ENCODE measurements at regions not wholly inside any gene's neighbourhood (a gene's known extent, or its start where the extent isn't known, plus 50 kb on each side); places are given as distances from the start of the nearest gene placed in this dataset.

DNA sequence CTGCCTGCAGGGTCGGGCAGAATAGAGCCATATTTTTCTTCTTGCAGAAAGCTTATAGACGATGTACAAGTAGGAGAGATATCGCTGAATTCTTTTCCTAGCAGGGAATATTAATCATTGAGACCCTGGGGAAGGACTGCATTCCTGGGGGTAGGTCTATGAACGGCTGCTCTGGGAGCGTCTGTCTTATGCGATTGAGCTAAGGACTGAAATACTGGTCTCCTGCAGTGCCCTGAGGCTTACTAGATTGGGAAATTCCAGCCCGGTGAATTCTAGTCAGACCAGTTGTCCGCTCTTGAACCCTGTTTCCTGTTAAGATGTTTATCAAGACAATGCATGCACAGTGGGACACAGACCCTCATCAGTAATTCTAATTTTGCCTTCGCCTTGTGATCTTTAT is 59.8 kb upstream of the UBAC2 start:
- TF ChIP-seq CTCF (IDR thresholded peaks at IDR 0.05; ENCODE audit: low read depth, low read length), result no peak
- TF ChIP-seq EZH2phosphoT487 (IDR thresholded peaks at IDR 0.05; ENCODE audit: low read depth), result no peak
- Histone ChIP-seq H3K4me2 (ENCODE audit: low read length) (no peak overlapping the region), H3K9ac (ENCODE audit: low read length) (no peak overlapping the region), H3K27me3 (ENCODE audit: low read depth, low read length) (peaks cover 13% of the 10 kb centered on the region; the same call in 1 of the 2 replicates), H4K20me1 (ENCODE audit: insufficient read depth, low read length) (no peaks in the 10 kb centered on the region), H3K4me3 (ENCODE audit: low read length) (no peak overlapping the region), H2AFZ (ENCODE audit: low read depth, low read length) (no peak overlapping the region), H3K36me3 (replicated peaks; ENCODE audit: low read depth, low read length) (no peaks in the 10 kb centered on the region), H3K79me2 (ENCODE audit: low read length) (no peaks in the 10 kb centered on the region), H3K4me1 (ENCODE audit: low read length) (no peaks in the 10 kb centered on the region), H3K27ac (ENCODE audit: low read length) (no peak overlapping the region), H3K9me3 (ENCODE audit: insufficient read depth, low read length) (no peaks in the 10 kb centered on the region)

GRCh38 chr13:99143904-99144303 is 56.8 kb upstream of the UBAC2 start:
- Histone ChIP-seq H3K79me2 (ENCODE audit: low read length) (no peaks in the 10 kb centered on the region), H3K9me3 (ENCODE audit: insufficient read depth, low read length) (no peaks in the 10 kb centered on the region), H3K9ac (ENCODE audit: low read length) (no peak overlapping the region), H3K27me3 (ENCODE audit: low read depth, low read length) (peaks cover 7% of the 10 kb centered on the region; the same call in 1 of the 2 replicates), H3K4me1 (ENCODE audit: low read length) (no peaks in the 10 kb centered on the region), H3K4me2 (ENCODE audit: low read length) (no peak overlapping the region), H3K27ac (ENCODE audit: low read length) (no peak overlapping the region), H3K4me3 (ENCODE audit: low read length) (no peak overlapping the region), H2AFZ (ENCODE audit: low read depth, low read length) (no peak overlapping the region), H4K20me1 (ENCODE audit: insufficient read depth, low read length) (no peaks in the 10 kb centered on the region), H3K36me3 (replicated peaks; ENCODE audit: low read depth, low read length) (no peaks in the 10 kb centered on the region)
- TF ChIP-seq CTCF (IDR thresholded peaks at IDR 0.05; ENCODE audit: low read depth, low read length), result no peak
- no peak for TF ChIP-seq EZH2phosphoT487 (IDR thresholded peaks at IDR 0.05; ENCODE audit: low read depth)

DNA sequence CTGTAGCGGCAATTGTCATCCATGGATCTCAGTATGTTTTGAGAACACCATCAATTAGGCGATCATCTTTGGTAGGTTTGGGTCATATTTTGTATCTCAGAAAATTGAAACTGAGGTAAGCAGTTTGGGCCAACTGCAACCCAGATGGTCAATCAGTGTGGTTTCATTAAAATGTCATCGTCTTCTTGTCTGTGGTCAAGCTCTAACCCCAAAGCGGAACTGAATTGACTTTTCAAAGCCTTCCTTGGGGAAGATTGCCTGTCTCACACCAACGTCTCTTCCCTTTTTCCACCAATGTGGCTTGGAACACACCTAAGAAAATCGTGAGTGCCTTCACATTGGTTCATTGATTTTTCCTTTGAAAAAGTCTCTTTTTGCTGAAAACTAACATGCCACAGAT is 56.3 kb upstream of the UBAC2 start:
- no peak overlapping the region for H3K4me2 ChIP-seq (ENCODE audit: low read length)
- no peaks in the 10 kb centered on the region for H3K4me1 ChIP-seq (ENCODE audit: low read length)
- no peak overlapping the region for H3K27ac ChIP-seq (ENCODE audit: low read length)
- H3K27me3 ChIP-seq (ENCODE audit: low read depth, low read length), result peaks cover 7% of the 10 kb centered on the region; the same call in 1 of the 2 replicates
- no peaks in the 10 kb centered on the region for H4K20me1 ChIP-seq (ENCODE audit: insufficient read depth, low read length)
- H3K9me3 ChIP-seq (ENCODE audit: insufficient read depth, low read length), result no peaks in the 10 kb centered on the region
- no peak overlapping the region for H2AFZ ChIP-seq (ENCODE audit: low read depth, low read length)
- TF ChIP-seq EZH2phosphoT487 (IDR thresholded peaks at IDR 0.05; ENCODE audit: low read depth) (no peak), CTCF (IDR thresholded peaks at IDR 0.05; ENCODE audit: low read depth, low read length) (no peak)
- H3K79me2 ChIP-seq (ENCODE audit: low read length), result no peaks in the 10 kb centered on the region
- no peak overlapping the region for H3K9ac ChIP-seq (ENCODE audit: low read length)
- H3K4me3 ChIP-seq (ENCODE audit: low read length), result no peak overlapping the region
- no peaks in the 10 kb centered on the region for H3K36me3 ChIP-seq (replicated peaks; ENCODE audit: low read depth, low read length)

DNA sequence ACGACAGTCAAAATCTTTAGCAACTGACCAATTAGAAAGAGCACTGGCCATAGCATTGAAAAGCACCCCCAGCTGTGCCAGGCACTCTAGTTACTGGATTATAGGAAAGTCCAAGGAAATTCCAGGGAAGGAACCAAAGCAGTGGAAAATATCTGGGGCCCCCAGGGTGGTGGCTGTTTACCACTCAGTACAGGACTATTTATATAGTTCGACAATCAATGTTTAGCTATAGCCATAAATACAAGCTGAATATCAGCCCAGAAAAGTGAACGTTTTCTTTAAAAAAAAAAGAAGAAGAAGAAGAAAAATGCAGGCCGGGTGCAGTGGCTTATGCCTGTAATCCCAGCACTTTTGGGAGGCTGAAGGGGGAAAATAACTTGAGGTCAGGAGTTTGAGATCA is 55.2 kb upstream of the UBAC2 start:
- Histone ChIP-seq H4K20me1 (ENCODE audit: insufficient read depth, low read length) (no peaks in the 10 kb centered on the region), H3K27me3 (ENCODE audit: low read depth, low read length) (peaks cover 7% of the 10 kb centered on the region; the same call in 1 of the 2 replicates), H3K4me2 (ENCODE audit: low read length) (no peak overlapping the region), H3K36me3 (replicated peaks; ENCODE audit: low read depth, low read length) (no peaks in the 10 kb centered on the region), H3K79me2 (ENCODE audit: low read length) (no peaks in the 10 kb centered on the region), H3K4me1 (ENCODE audit: low read length) (no peaks in the 10 kb centered on the region), H3K9me3 (ENCODE audit: insufficient read depth, low read length) (no peaks in the 10 kb centered on the region), H3K27ac (ENCODE audit: low read length) (no peak overlapping the region), H2AFZ (ENCODE audit: low read depth, low read length) (no peak overlapping the region), H3K4me3 (ENCODE audit: low read length) (no peak overlapping the region), H3K9ac (ENCODE audit: low read length) (no peak overlapping the region)
- no peak for TF ChIP-seq CTCF (IDR thresholded peaks at IDR 0.05; ENCODE audit: low read depth, low read length)
- no peak for TF ChIP-seq EZH2phosphoT487 (IDR thresholded peaks at IDR 0.05; ENCODE audit: low read depth)

Measured in OCI-LY3 (cell line).